Activated CD8-positive, alpha-beta memory T cell treated with anti-CD3 and anti-CD28 coated beads, Interleukin-2, amount 50 U/mL, for 4 hours (primary cell): ENCODE measurements at regions not wholly inside any gene's neighbourhood (a gene's known extent, or its start where the extent isn't known, plus 50 kb on each side); places are given as distances from the start of the nearest gene placed in this dataset.

ENCODE experiments used
- DNase-seq: peaks from one replicate; pipeline ENCODE4 v3.0.0-alpha.2; 2020

DNA sequence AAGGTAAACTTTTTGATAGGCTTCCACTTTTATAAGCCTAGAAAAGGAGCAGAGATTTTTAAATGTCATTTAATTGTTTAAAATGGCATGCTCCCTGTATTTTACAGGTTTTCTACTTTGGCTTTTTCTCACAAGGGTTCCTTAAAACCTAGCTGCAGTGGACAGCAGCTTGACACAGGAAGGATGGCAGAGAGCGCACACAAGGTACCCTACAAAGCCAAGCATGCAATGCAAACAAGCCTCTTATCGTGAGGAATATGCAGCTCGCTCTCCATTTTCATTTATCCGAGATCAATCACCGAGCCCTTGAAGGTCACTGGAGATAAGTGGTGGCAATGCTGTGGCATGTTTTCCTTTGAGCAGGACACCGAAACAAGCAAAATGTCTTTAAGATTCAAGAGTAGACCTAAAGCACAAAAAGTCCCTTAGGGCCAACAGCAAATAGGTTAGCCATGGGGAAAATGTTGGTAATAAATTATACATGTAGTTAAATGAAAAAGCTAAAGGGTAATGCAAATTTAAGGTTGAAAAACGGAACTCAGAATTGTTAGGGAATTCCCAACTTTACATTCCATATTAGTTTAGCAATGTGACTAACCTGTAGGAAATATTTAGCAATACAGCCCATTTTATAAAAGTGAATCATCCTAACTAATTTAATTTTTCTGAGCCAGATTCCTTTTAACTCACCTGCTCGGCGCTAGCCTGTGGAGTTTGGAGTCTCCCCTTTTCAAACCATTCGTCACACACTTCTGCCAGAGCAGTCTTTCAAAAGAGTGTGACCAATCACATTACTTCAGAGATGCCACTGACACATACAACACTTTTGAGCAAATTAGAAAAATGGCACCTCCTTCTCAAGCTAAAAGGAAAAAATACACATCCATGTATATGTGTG is 337.9 kb upstream of the PKDCC start:
- no peak for DNase-seq

DNA sequence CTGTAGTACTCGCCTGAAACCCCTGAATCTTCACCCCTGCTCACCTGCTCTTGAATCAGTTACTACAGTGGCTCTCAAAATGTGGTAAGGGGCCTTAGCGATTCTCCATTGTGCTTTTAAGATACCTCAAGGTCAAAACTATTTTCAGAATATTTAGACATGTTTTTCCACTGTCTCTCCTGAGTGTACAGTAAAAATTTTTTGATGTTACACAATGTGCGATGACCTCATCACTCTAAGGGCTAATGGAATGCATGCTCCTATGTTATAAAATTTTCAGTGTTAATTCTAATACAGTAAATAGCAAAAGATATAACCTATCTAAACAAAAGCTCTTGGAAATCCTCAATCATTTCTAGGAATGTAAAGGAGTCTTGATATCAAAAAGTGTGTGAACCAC is 336.9 kb upstream of the PKDCC start:
- no peak for DNase-seq

DNA sequence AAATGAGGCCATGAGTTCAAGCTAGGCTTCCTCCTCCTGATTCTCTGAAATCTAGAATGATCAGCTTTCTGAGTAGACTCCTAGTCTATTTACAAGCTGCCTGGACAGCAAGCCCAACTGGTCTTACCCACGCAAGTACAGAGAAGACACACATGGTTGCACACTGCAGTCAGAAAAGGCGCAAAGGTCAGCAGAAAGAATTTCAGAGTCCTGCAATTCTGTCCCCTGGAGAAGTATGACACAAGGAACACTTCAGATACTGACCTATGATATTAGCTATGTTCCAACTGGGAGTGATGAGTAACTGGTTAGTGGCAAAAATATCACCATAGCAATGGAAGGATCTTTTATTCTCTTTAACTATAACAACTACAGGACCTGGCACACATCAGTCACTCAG is 336.1 kb upstream of the PKDCC start:
- no peak for DNase-seq

DNA sequence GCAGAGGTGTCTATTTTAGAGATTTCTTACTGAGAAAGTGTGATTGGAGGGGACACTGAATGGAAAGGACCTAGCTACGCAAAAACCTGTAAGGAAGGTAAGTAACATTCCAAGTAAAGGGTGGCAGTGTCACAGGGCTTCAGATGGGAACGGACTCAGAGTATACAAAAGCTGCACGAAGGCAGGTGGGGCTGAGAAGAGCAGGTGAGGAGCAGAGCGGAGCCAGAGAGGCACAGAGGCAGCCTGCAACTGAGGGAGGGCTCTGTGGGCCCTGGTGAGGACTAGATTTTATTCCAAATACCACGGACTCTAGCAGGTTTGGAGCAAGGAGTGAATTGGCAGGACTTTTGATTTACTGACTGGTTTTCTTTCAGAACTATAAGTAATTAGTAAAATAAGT is 331.3 kb upstream of the PKDCC start:
- no peak for DNase-seq

DNA sequence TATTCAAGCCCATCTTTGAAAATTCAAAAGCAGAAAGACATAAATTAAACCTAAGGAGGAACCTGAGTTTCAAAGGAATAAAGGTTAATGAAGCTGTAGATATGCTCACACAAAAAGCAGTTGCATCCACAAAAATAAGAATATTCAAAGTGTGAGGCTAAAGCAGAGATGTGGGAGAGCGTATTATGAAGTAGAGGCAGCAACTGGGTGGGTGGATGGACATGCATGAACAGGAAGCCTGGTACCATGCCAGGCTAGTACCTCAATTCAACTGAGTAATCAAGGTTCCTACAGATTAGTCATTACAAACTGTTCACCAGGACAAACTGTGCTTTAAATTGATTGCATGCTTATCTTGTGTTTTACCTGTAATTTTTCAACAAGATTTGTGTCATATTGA is 330.0 kb upstream of the PKDCC start:
- no peak for DNase-seq

DNA sequence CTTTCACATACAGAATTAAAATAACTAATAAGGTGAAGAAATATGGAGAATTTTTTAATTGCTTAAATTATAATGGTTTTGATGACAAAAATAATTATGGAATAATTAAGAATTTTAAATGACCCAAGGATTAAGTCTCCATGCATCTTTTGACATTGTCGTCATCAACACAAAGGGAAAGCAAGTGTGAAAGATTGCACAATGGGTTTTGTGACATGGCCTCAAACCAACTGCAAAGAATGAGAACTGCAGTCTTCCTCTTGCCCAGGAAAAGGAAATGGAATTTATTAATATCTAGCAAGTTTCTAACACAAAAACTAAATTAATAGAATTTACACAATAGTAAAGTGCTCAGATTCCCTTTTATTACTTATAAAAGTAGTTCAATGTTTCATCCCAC is 329.1 kb upstream of the PKDCC start:
- no peak for DNase-seq

DNA sequence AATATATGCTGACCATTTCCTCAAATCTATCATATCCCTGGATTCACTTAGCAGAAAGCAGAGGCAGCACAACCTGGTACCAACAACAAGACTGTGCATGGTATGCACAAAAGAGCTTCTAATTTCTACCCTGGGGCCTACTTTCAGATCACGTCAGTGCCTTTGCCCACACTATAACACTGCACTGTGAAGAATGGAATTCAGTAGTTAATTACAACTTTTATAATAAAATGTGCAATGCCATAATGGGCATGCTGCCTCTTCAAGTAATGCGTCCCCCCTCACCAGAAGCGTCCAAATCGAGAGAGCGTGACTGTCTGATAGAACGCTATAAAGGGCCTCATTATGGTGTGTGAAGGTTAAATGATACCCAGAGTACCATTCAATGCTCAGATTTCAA is 328.1 kb upstream of the PKDCC start:
- no peak for DNase-seq

DNA sequence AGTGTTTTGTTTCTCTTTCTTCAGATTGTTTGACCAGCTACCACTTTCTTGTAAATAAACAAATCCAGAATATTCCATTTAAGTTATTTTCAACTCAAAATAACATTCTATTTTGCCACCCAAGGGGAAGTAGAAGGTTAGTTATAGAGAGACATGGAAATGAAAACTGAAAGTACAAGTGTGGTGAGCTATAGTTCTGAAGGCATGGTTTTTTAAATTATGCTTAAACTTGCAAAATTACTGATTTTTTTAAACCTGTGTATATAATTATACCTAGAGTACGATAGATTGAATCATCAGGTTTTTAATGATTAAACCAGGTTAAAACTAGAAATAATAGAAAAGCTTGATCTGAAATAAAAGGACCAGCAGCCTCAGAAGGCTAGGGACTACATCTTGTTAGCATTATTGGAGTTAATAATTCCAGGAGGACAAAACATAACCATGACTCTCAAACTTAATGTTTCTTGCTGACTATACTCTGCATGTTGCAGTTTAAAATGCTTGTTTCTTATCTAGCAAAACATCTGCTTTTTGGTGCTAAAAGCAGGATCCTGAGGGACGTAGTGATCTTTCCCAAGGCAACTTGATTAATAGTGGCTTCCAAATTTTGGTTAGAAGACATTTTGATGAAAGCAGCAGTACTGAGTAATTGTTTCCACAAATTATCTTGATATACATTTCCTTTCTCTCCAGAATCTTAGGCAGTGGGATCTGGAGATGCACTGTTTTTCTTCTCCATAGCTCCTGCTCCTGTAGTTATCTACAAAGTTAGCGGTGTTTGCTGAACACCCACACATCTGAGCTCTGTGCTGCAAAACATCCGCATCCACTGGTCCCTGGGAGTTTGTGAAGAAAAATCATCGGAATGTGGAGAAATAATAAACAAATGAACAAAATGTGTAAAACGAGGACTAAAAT is 327.2 kb upstream of the PKDCC start:
- DNase-seq: no peak

DNA sequence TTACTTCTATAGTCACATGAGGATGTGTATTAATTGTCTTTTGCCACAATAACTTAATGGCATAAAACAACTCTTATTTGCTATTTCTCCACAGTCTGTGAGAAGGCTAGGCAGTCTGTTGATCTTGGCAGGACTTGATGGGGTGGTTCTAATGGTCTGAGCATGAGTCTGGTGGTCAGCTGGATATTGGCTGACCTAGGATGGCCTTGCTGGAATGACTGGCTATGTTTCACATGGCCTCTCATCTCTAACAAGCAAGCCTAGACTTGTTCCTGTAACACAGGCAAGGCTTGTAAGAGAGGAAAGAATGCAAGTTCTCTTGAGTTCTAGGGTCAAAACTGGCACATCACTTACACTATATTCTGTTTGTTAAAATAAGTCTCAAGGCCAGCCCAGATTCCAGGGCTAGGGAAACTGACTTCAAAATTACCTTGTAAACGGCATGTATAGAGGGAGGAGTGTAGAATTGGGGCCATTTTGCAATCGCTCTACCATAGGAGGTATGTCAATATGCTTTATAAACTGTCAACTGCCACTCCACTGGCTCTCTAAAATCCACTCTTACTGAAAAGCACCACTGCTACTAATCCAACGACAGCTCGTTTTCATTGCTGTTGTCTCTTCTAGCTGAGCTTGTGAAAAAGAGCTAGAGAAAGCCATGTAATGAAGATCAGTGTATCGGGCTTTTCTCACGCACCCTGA is 325.0 kb upstream of the PKDCC start:
- DNase-seq: no peak

DNA sequence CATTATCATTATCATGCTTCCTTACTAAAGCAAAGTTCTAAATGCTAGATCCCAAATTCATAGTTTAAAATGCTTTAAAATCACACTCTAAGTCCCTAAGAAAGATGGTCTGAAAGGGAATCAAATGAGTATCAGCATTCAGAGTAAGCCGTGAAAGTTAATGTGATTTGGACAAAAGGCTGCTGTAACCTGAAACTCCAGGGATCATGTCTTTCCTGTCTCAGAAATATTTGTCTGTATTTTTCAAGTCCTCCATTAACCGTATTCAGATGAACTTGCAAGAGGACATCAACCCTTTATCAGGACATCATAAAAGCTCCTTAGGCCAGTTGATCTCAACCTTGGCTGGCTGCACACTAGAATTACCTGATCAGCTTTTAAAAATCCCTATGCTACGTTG is 324.3 kb upstream of the PKDCC start:
- no peak for DNase-seq

DNA sequence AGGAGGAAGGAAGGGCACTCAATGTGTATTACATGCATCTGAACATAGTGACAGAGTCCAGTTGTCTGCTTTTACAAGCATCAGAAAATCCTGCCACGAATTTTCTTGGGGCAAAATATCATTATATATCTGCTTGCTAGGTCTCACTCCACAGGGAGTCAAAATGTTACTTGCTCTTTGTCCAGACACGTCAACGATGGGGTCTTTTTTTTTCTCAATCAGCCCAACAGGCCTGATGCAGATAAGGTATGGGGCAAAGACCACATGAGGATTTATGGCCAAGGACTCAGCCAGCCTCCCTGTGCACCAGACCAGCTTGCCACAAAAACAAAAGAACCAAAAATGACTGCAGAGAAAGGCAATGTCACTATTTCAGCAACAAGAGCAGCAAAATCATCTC is 323.4 kb upstream of the PKDCC start:
- DNase-seq: no peak

DNA sequence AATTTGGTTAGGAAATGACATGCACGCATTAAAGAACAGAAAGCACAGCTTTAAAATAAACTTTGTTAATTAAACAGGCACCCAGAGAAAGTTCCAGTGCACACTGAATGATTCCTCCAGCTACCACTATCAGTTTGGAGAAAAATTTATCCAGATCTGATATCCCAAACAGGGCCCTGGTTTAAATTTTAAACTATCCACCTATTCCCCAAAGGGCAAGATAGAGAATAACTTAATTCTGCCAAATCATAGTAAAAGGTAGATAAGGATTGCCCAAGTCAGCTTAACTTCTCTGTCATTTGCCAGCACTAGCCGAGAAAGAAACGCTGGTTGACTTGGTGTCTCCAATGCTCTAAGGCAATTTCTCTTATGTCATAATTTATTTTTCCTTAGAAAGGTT is 321.9 kb upstream of the PKDCC start:
- DNase-seq: no peak

DNA sequence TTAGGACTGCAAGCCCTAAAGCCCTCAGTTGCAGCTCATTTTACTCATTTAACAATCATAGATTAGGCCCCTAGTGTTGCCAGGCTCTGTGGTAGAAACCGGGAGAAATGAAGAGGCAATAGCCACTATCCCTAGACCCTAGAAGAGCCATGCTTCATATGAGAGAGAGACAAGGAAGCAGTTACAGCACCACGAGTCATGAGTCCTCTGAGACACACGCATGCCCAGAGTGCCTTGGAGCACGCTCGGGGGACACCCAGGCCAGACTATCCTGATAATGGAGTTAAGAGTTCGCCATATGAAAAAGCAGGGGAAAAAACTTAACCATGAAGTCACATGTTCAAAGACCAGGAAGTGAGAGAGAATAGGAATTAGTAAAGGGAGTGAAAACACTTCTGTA is 321.5 kb upstream of the PKDCC start:
- no peak for DNase-seq

DNA sequence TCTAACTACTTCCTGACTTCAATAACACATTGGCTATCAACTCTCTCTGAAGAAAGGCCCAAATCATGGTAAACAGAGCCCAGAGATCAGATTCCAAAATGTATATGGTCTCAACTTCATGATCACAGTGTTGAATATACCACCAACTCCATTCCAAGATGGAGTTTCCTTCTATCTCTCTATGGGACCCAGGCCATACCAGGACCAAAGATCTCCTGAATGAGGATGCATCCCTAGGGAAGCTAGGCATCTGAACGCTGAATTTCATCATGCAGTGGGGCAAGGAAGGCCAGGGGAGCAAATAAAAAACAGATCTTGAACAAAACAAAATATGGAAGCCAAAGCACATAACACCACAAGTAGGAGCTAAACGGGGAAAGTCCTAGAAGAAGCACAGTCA is 320.7 kb upstream of the PKDCC start:
- no peak for DNase-seq

DNA sequence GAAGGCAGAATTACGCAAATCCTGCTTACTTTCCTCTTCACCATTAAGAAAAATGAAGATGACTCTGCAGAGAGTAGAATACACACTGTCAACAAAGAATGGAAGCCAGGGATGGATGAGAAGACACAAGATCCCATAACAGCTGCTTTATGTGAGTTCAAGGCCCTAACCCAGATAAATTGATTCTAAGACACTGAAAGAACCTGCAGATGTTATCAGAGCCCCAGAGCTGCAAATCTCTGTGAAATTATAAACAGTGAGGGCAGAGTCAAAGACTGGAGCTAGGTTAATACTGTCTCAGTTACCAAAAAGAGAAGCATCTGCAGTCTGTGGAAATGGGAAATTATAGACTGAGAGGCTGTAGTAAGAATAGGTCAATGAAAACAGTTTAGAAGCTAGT is 320.1 kb upstream of the PKDCC start:
- DNase-seq: no peak

DNA sequence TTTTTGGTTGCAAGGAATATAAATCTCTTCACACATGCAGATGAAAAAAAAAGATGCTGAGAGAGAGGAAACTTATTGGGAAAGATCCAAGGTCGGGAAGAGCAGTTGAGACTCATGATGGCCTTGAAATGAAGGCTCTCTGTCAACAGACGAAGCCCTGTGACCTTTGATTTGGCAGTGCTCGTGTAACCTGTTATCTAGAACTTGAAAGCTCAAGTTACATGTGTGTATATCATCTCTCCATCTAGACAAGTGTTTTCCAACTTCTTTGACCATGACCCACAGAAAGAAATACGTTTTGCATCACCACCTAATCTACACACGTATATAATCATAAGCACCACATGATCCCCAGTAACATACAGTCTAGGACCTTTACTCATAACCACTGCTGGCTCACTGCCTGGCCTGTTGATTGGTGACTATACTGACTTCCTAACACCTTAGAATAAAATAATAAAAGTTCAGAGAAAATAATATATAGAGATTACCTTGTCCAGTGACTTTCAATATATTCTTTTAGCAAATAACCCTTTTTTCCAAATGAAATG is 319.0 kb upstream of the PKDCC start:
- no peak for DNase-seq

DNA sequence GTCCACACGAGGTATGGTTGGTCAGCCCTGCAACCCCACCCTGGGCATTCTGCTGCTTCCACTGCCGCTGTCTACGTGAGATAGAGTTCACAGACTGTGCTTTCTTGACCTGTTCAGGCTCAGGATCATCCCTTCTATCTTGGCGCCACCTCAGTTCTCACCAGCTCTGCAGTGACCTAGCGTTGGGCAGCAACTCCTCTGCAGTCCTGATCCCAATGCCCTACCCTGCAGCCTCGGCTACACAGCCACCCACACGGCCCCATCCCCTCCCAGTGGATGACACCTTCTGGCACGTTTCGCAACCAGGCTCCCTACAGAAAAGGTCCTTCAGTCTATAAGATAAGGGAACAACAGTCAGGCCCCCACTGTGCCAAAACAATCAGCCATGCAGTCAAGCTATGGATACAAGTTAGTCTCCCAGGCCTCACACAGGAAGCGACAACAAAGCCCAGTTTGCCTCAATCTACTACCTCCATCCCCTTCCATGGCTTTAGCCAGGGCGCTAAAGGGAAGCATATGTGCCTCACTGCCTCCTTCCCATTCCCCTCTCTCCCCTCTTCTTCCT is 317.9 kb upstream of the PKDCC start:
- no peak for DNase-seq

DNA sequence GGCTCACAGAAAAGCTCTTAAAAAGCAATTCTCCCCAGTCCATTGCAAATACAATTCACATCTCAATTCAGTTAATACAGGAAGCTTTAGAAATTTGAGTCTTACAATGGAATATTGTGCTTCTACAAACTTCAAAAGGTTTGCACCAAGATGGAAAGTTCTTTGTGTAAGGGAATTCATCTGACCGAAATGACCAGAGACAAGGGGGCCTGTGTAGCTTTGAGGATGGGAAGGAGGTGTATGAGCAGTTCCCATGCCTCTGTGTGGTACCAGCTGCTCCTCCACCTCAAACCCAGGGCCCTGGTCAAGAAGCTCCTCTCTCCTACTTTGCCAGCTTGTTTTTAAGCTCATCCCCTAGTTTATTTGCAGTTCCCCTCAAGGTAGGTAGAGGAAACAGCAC is 312.8 kb upstream of the PKDCC start:
- no peak for DNase-seq

DNA sequence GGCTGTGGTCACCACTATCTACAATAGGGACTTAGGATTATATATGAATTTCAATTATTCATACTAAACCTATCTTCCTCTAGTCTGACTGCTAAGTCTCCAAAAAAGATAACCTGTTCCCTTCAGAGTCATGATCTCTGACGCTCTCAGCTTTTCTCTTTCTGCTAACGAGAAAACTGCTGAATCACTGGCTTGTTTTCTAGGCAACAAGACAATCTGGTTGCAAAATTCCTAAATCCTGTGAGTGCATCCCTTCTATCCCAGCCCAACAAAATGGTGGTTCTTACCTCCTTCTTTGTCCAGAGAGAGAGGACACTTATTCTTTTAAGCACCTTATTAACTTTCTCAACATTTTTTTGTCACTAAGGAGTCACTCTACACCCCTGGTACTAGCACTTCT is 312.3 kb upstream of the PKDCC start:
- DNase-seq: no peak

DNA sequence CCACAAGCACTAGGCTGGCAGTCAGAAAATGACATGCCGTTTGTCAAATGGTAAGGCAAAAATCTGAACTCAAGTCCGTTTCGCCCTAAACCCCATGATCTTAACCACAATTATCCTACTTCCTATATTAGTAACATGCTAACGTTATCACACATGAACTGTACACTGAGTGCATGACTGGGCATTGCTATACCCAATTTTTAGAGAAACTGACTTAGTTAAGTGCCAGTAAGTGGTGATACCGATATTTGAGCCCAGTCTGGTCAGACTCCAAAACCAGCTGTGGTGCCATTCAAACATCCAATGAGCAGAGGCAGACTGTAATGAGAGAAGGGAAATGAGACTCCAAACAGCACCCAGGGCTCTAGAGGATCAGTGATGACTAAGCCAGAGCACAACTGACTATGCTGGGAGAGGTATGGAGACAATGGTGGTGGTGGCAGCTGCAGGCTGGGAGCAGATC is 311.7 kb upstream of the PKDCC start:
- DNase-seq: no peak

DNA sequence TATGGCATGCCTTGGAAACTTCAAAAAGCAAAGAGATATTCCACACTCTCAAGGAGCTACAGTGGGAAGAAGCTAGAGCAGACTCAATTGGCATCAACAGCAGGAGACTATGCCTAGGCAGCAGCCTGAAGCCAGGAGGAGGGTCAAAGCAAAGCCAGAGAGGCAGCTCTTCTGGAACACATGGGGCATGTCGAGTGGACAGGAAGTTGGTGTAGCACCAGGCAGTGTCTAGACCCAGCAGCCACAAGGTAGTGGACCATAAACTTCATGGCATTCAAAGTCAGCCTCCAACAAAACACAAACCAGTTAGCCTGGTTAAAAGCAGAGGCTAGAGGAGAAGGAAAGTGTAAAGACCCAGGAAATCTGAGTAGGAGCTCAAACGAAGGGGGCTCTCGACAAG is 311.2 kb upstream of the PKDCC start:
- no peak for DNase-seq

DNA sequence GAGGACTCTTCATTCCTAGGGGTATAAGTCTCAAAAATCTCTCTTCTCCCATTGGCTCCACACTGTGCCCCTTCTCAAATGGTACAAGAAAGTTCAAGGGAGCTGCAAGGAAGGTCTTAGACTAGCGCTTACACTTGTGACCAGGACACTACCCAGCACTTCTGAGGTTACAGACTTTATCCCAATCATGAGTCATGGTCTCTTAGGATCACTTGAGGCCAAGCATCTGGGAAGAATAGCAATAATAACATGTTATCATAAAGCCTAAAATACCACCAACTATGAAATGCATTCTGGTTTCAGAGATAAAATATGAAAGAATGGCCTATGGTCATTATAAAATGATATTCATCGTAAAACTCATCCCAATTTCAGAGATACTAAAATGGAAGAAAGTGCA is 309.9 kb upstream of the PKDCC start:
- no peak for DNase-seq
